OCI-LY3 (cell line): ENCODE measurements at regions not wholly inside any gene's neighbourhood (a gene's known extent, or its start where the extent isn't known, plus 50 kb on each side); places are given as distances from the start of the nearest gene placed in this dataset.

Source experiments
- H2AFZ ChIP-seq: fragments of 200-600, 300-600 bp; shearing (Covaris generic); 2 replicates; pipeline ENCODE4 v1.6.0; 2014; ENCODE audit warnings: antibody characterized with exemption, low read depth, low read length
- H3K27ac ChIP-seq: fragments of 200-600, 300-600 bp; sonication (generic); 2 replicates; pipeline ENCODE4 v1.5.1; 2014; ENCODE audit warnings: mild to moderate bottlenecking, low read length, moderate library complexity, mixed read lengths
- H3K27me3 ChIP-seq: fragments of 200-600, 300-600 bp; sonication (generic); 2 replicates; pipeline ENCODE4 v1.6.1; 2014; ENCODE audit warnings: low read depth, low read length, mixed read lengths
- H3K36me3 ChIP-seq: fragments of 200-600, 300-600 bp; sonication (generic); replicated peaks from 2 replicates; pipeline ENCODE3; 2014; ENCODE audit warnings: low read depth, low read length, mixed read lengths
- H3K4me1 ChIP-seq: fragments of 300-600, 200-600 bp; sonication (generic); 2 replicates; pipeline ENCODE4 v1.6.1; 2014; ENCODE audit warnings: low read length, mixed read lengths
- H3K4me2 ChIP-seq: fragments of 200-600, 300-600 bp; sonication (generic); 2 replicates; pipeline ENCODE4 v1.6.1; 2014; ENCODE audit warnings: low read length, mixed read lengths
- H3K4me3 ChIP-seq: fragments of 300-600, 200-600 bp; sonication (generic); 2 replicates; pipeline ENCODE4 v1.5.1; 2014; ENCODE audit warnings: antibody characterized with exemption, mild to moderate bottlenecking, low read length, moderate library complexity
- H3K79me2 ChIP-seq: fragments of 300-600, 200-600 bp; shearing (Covaris generic); 2 replicates; pipeline ENCODE4 v1.6.1; 2014; ENCODE audit warnings: mild to moderate bottlenecking, low read length, mixed read lengths
- H3K9ac ChIP-seq: fragments of 300-600, 200-600 bp; shearing (Covaris generic); 2 replicates; pipeline ENCODE4 v1.6.0; 2014; ENCODE audit warnings: mild to moderate bottlenecking, low read length, moderate library complexity
- H3K9me3 ChIP-seq: fragments of 200-600, 300-600 bp; shearing (Covaris generic); 2 replicates; pipeline ENCODE4 v1.6.1; 2014; ENCODE audit warnings: low read length, mixed read lengths; ENCODE audit not compliant: insufficient read depth
- H4K20me1 ChIP-seq: fragments of 200-600, 300-600 bp; sonication (generic); 2 replicates; pipeline ENCODE4 v1.6.1; 2016; ENCODE audit warnings: low read length, mixed read lengths; ENCODE audit not compliant: insufficient read depth
- CTCF ChIP-seq: fragments of 200-600, 300-600 bp; sonication (generic); IDR thresholded peaks from 2 replicates; pipeline ENCODE4 v1.5.1; 2014; ENCODE audit warnings: antibody characterized with exemption, low read length, low read depth
- EZH2phosphoT487 ChIP-seq: fragments of 200-600 bp; shearing (Covaris generic); IDR thresholded peaks from 2 replicates; pipeline ENCODE4 v1.6.1; 2018; ENCODE audit warnings: antibody characterized with exemption, mixed run types, low read depth

GRCh38 chr4:17288151-17288550 lies 223.7 kb downstream of the QDPR start:
- no peaks in the 10 kb centered on the region for H3K36me3 ChIP-seq
- no peak overlapping the region for H3K4me2 ChIP-seq
- no peaks in the 10 kb centered on the region for H3K79me2 ChIP-seq
- no peak overlapping the region for H3K9ac ChIP-seq
- no peak overlapping the region for H3K27ac ChIP-seq
- H3K4me3 ChIP-seq: no peak overlapping the region
- no peaks in the 10 kb centered on the region for H3K9me3 ChIP-seq
- no peak overlapping the region for H2AFZ ChIP-seq
- H3K4me1 ChIP-seq: no peaks in the 10 kb centered on the region
- H4K20me1 ChIP-seq: no peaks in the 10 kb centered on the region
- TF ChIP-seq CTCF (no peak), EZH2phosphoT487 (no peak)
- no peaks in the 10 kb centered on the region for H3K27me3 ChIP-seq

GRCh38 chr4:17286752-17287460 lies 225.0 kb downstream of the QDPR start:
- Histone ChIP-seq H3K27ac (no peak overlapping the region), H3K4me2 (no peak overlapping the region), H3K4me1 (no peaks in the 10 kb centered on the region), H3K9ac (no peak overlapping the region), H4K20me1 (no peaks in the 10 kb centered on the region), H3K27me3 (no peaks in the 10 kb centered on the region), H3K9me3 (no peaks in the 10 kb centered on the region), H3K36me3 (no peaks in the 10 kb centered on the region), H3K79me2 (no peaks in the 10 kb centered on the region), H2AFZ (no peak overlapping the region), H3K4me3 (no peak overlapping the region)
- TF ChIP-seq CTCF: no peak
- TF ChIP-seq EZH2phosphoT487: no peak

GRCh38 chr4:17285747-17286146 lies 226.1 kb downstream of the QDPR start:
- no peaks in the 10 kb centered on the region for H3K36me3 ChIP-seq
- no peaks in the 10 kb centered on the region for H3K27me3 ChIP-seq
- H3K4me2 ChIP-seq: no peak overlapping the region
- no peaks in the 10 kb centered on the region for H3K4me1 ChIP-seq
- no peak overlapping the region for H2AFZ ChIP-seq
- H3K9me3 ChIP-seq: no peaks in the 10 kb centered on the region
- H4K20me1 ChIP-seq: no peaks in the 10 kb centered on the region
- no peaks in the 10 kb centered on the region for H3K79me2 ChIP-seq
- H3K27ac ChIP-seq: no peak overlapping the region
- H3K4me3 ChIP-seq: no peak overlapping the region
- H3K9ac ChIP-seq: no peak overlapping the region
- no peak for TF ChIP-seq EZH2phosphoT487
- no peak for TF ChIP-seq CTCF

GRCh38 chr4:17284323-17285175 lies 227.3 kb downstream of the QDPR start:
- H3K4me2 ChIP-seq: no peak overlapping the region
- no peak overlapping the region for H2AFZ ChIP-seq
- H3K27ac ChIP-seq: no peak overlapping the region
- H4K20me1 ChIP-seq: no peaks in the 10 kb centered on the region
- H3K9ac ChIP-seq: no peak overlapping the region
- H3K9me3 ChIP-seq: no peaks in the 10 kb centered on the region
- no peaks in the 10 kb centered on the region for H3K36me3 ChIP-seq
- no peak overlapping the region for H3K4me3 ChIP-seq
- no peaks in the 10 kb centered on the region for H3K27me3 ChIP-seq
- no peaks in the 10 kb centered on the region for H3K4me1 ChIP-seq
- no peak for TF ChIP-seq CTCF
- no peak for TF ChIP-seq EZH2phosphoT487
- no peaks in the 10 kb centered on the region for H3K79me2 ChIP-seq
